Transverse colon (tissue), 4 donors: ENCODE measurements at regions not wholly inside any gene's neighbourhood (a gene's known extent, or its start where the extent isn't known, plus 50 kb on each side); places are given as distances from the start of the nearest gene placed in this dataset.
"Not testable (repeated sequence)": the region's sequence is repeated elsewhere in the genome, so short reads cannot be mapped to it uniquely, and the experiment has no call there.

Experiments
- DNase-seq: peaks from one replicate; pipeline ENCODE4 v3.0.0-alpha.2; 2019
- H3K27ac ChIP-seq, 4 donors: fragments of 200-600 bp; sonication (generic); 2 replicates each; pipeline ENCODE4 v1.5.1; 2016 to 2018; ENCODE audit warnings: inconsistent platforms in 4 of 4
- H3K27me3 ChIP-seq: fragments of 200-600 bp; sonication (generic); 2 replicates; pipeline ENCODE4 v1.5.1; 2017; ENCODE audit warnings: inconsistent platforms
- H3K36me3 ChIP-seq, 4 donors: fragments of 200-600 bp; sonication (generic); 2 replicates each; pipeline ENCODE4 v1.5.1; 2017 to 2019; ENCODE audit warnings: inconsistent platforms in 4 of 4
- H3K4me1 ChIP-seq, 4 donors: fragments of 200-600 bp; sonication (generic); 2 replicates each; pipeline ENCODE4 v1.5.1; 2017 to 2020; ENCODE audit warnings: inconsistent platforms in 4 of 4
- H3K4me3 ChIP-seq, 4 donors: fragments of 200-600 bp; sonication (generic); 1 replicate in 1 of 4; 2 replicates in 3 of 4; pipeline versions ENCODE4 v1.5.1 to v1.6.1; 2017 to 2019; ENCODE audit warnings: inconsistent platforms in 4 of 4
- H3K9me3 ChIP-seq, 2 donors: fragments of 200-600 bp; sonication (generic); 2 replicates each; pipeline ENCODE4 v1.5.1; 2017 to 2019; ENCODE audit warnings: inconsistent platforms in 2 of 2
- WGBS, 2 donors: methylation state at CpG; one replicate each; pipeline ENCODE4 v1.1.5; 2018; ENCODE audit warnings: low coverage in 1 of 2; 5-methylcytosine and 5-hydroxymethylcytosine counted together
- in situ Hi-C, 4 donors: fragments of 200-750 bp; cut with MboI; loops; one replicate each; pipeline versions ENCODE4 v1.15.0 to v1.15.1; 2017; ENCODE audit warnings: low sequenced_read_pairs in 3 of 4, low pct_ligation_motif_present in 1 of 4, low pct_unique_long_range_greater_than_20kb in 1 of 4
- intact Hi-C: fragments of 100-400 bp; cut with DNase I; formaldehyde crosslinking; loops from one replicate; pipeline ENCODE4 v1.15.1; 2023; ENCODE audit warnings: low total_unique reads

- peak overlapping the region in 2 of 4 donors; percentile 49 to 69 for H3K27ac ChIP-seq
- H3K36me3 ChIP-seq, H3K4me3 ChIP-seq, H3K9me3 ChIP-seq, DNase-seq, in situ Hi-C loops, H3K27me3 ChIP-seq, intact Hi-C loops, H3K4me1 ChIP-seq: not testable (repeated sequence)
- no CpG with 5 or more reads among the region's 23 CpGs for WGBS, 2 donors
These were observed 5414.5 kb upstream of the TPTE start for GRCh38 chr21:5106767-5107464.

- intact Hi-C loops, H3K27ac ChIP-seq, H3K36me3 ChIP-seq, H3K27me3 ChIP-seq, DNase-seq, in situ Hi-C loops, H3K4me3 ChIP-seq, H3K4me1 ChIP-seq, H3K9me3 ChIP-seq: not testable (repeated sequence)
- WGBS, 2 donors: no CpG with 5 or more reads among the region's 20 CpGs
These were observed 5413.7 kb upstream of the TPTE start for GRCh38 chr21:5107637-5108036.

- H3K4me1 ChIP-seq, intact Hi-C loops, H3K9me3 ChIP-seq, H3K4me3 ChIP-seq, H3K36me3 ChIP-seq, H3K27ac ChIP-seq, in situ Hi-C loops, H3K27me3 ChIP-seq: not testable (repeated sequence)
- DNase-seq: peak; percentile 25
- WGBS, 2 donors: no CpG with 5 or more reads among the region's 19 CpGs
These were observed 5413.2 kb upstream of the TPTE start for GRCh38 chr21:5108048-5108775.

GRCh38 chr21:5111197-5111596, 5410.2 kb upstream of the TPTE start:
- in situ Hi-C loops, H3K27ac ChIP-seq, DNase-seq, H3K36me3 ChIP-seq, intact Hi-C loops, H3K9me3 ChIP-seq, H3K4me3 ChIP-seq, H3K27me3 ChIP-seq, H3K4me1 ChIP-seq: not testable (repeated sequence)
- WGBS, 2 donors: no CpG with 5 or more reads among the region's 10 CpGs

- H3K36me3 ChIP-seq, intact Hi-C loops, H3K9me3 ChIP-seq, H3K27me3 ChIP-seq, H3K4me3 ChIP-seq, H3K27ac ChIP-seq, H3K4me1 ChIP-seq, DNase-seq, in situ Hi-C loops: not testable (repeated sequence)
- WGBS, 2 donors: no CpG with 5 or more reads among the region's 10 CpGs
These were observed 5408.3 kb upstream of the TPTE start for GRCh38 chr21:5113092-5113491.

GRCh38 chr21:5114468-5114867, 5406.9 kb upstream of the TPTE start:
- DNase-seq, H3K9me3 ChIP-seq, H3K4me1 ChIP-seq, H3K27me3 ChIP-seq, H3K4me3 ChIP-seq, intact Hi-C loops, H3K36me3 ChIP-seq, H3K27ac ChIP-seq, in situ Hi-C loops: not testable (repeated sequence)
- no CpG with 5 or more reads among the region's 8 CpGs for WGBS, 2 donors

- intact Hi-C loops, H3K27me3 ChIP-seq, H3K36me3 ChIP-seq, H3K9me3 ChIP-seq, H3K4me3 ChIP-seq, H3K27ac ChIP-seq, H3K4me1 ChIP-seq, in situ Hi-C loops, DNase-seq: not testable (repeated sequence)
- 57% methylated on average over 6 of the region's 24 CpGs; no CpG with 5 or more reads in 1 of the 2 donors for WGBS, 2 donors
These were observed 5406.3 kb upstream of the TPTE start for GRCh38 chr21:5114893-5115645.

GRCh38 chr21:5115646-5116343, 5405.6 kb upstream of the TPTE start:
- WGBS, 2 donors: 63% methylated on average over 4 of the region's 24 CpGs; no CpG with 5 or more reads in 1 of the 2 donors
- intact Hi-C loops, H3K36me3 ChIP-seq, H3K4me1 ChIP-seq, H3K4me3 ChIP-seq, H3K27ac ChIP-seq, H3K27me3 ChIP-seq, DNase-seq, in situ Hi-C loops, H3K9me3 ChIP-seq: not testable (repeated sequence)

GRCh38 chr21:5116344-5117123, 5404.8 kb upstream of the TPTE start:
- H3K27ac ChIP-seq, H3K27me3 ChIP-seq, H3K4me1 ChIP-seq, H3K9me3 ChIP-seq, H3K4me3 ChIP-seq, intact Hi-C loops, DNase-seq, in situ Hi-C loops, H3K36me3 ChIP-seq: not testable (repeated sequence)
- no CpG with 5 or more reads among the region's 19 CpGs for WGBS, 2 donors

GRCh38 chr21:5117135-5117534, 5404.2 kb upstream of the TPTE start:
- H3K4me3 ChIP-seq, intact Hi-C loops, H3K36me3 ChIP-seq, DNase-seq, H3K27ac ChIP-seq, H3K27me3 ChIP-seq, H3K9me3 ChIP-seq, in situ Hi-C loops, H3K4me1 ChIP-seq: not testable (repeated sequence)
- WGBS, 2 donors: 64% methylated on average over 2 of the region's 15 CpGs; no CpG with 5 or more reads in 1 of the 2 donors
